GM12891 (cell line): ENCODE measurements at regions not wholly inside any gene's neighbourhood (a gene's known extent, or its start where the extent isn't known, plus 50 kb on each side); places are given as distances from the start of the nearest gene placed in this dataset.

ENCODE experiments used
- PAX5 ChIP-seq: IDR thresholded peaks from 2 replicates; pipeline ENCODE4 v1.6.1; 2011; ENCODE audit warnings: low read length, moderate library complexity, mild to moderate bottlenecking; ENCODE audit not compliant: insufficient read depth, severe bottlenecking
- POLR2A ChIP-seq: IDR thresholded peaks from 2 replicates; pipeline ENCODE4 v1.6.1; 2011; ENCODE audit warnings: low read depth, low read length, control low read depth
- POLR2AphosphoS5 ChIP-seq: IDR thresholded peaks from 2 replicates; pipeline ENCODE4 v1.6.1; 2011; ENCODE audit warnings: low read depth, low read length, control low read depth
- SPI1 ChIP-seq: IDR thresholded peaks from 2 replicates; pipeline ENCODE4 v1.6.1; 2011; ENCODE audit warnings: low read depth, low read length, control low read depth
- TAF1 ChIP-seq: IDR thresholded peaks from 2 replicates; pipeline ENCODE4 v1.6.1; 2011; ENCODE audit warnings: low read depth, low read length, control low read depth

DNA sequence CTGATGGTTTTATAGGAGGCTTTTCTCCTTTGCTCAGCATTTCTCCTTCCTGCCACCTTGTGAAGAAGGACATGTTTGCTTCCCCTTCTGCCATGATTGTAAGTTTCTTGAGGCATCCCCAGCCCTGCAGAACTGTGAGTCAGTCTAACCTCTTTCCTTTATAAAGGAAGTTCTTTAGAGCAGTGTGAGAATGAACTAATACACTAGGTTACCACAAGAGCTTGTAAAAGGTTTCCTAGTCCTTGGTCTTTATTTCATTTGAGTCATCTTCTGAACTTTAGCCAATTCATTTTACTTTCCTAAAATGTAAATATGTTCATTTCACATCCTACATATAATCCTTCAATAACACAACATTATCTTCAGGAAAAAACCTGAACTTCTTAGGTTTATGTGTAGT, 365.3 kb downstream of the HHIPL2 start:
- TF ChIP-seq POLR2AphosphoS5 (no peak), TAF1 (no peak), POLR2A (no peak), SPI1 (no peak), PAX5 (no peak)
